Esophagus muscularis mucosa (tissue), 4 donors: ENCODE measurements at regions not wholly inside any gene's neighbourhood (a gene's known extent, or its start where the extent isn't known, plus 50 kb on each side); places are given as distances from the start of the nearest gene placed in this dataset.

Experiments
- CTCF ChIP-seq, 3 experiments: fragments of 200-600 bp in 2 of 3; fragments of 450-650 bp in 1 of 3; sonication (generic) in 2 of 3; IDR thresholded peaks; one replicate each; pipeline ENCODE4 v1.5.1; 2017 to 2019; ENCODE audit warnings: antibody characterized with exemption in 3 of 3, mild to moderate bottlenecking in 2 of 3, moderate library complexity in 1 of 3
- EP300 ChIP-seq: sonication (generic); formaldehyde crosslinking; IDR thresholded peaks from one replicate; pipeline ENCODE4 v1.6.1; 2017; ENCODE audit warnings: antibody characterized with exemption
- POLR2A ChIP-seq: fragments of 450-650 bp; IDR thresholded peaks from one replicate; pipeline ENCODE4 v1.6.1; 2017; ENCODE audit warnings: antibody characterized with exemption, moderate library complexity, mild to moderate bottlenecking, low read depth
- POLR2AphosphoS5 ChIP-seq, 2 donors: sonication (generic); formaldehyde crosslinking; IDR thresholded peaks; one replicate each; pipeline ENCODE4 v1.6.1; 2017; ENCODE audit warnings: antibody characterized with exemption in 2 of 2

- no peak for TF ChIP-seq CTCF (IDR thresholded peaks at IDR 0.05)
- no peak for TF ChIP-seq POLR2AphosphoS5 (IDR thresholded peaks at IDR 0.05)
- no peak for TF ChIP-seq POLR2A
- TF ChIP-seq EP300 = no peak
Observed at GRCh38 chr9:1683951-1684350, 331.2 kb upstream of the SMARCA2 start.
